HG03039 (cell line): ENCODE measurements at regions not wholly inside any gene's neighbourhood (a gene's known extent, or its start where the extent isn't known, plus 50 kb on each side); places are given as distances from the start of the nearest gene placed in this dataset.

Experiments used
- ATAC-seq: cut with Tn5 transposase; IDR thresholded peaks from one replicate; pipeline ENCODE4 v1.9.1; 2021; ENCODE audit warnings: mild to moderate bottlenecking, moderate library complexity; ENCODE audit not compliant: unreplicated experiment

- ATAC-seq, result no peak
Measured at GRCh38 chr6:23096876-23097275, 527.5 kb downstream of the HDGFL1 start.

GRCh38 chr6:23097566-23097965 lies 528.2 kb downstream of the HDGFL1 start:
- ATAC-seq, result no peak

GRCh38 chr6:23106951-23107350 lies 537.6 kb downstream of the HDGFL1 start:
- ATAC-seq, result no peak

- no peak for ATAC-seq
Measured at GRCh38 chr6:23111984-23112383, 542.6 kb downstream of the HDGFL1 start.

GRCh38 chr6:23114812-23115504 lies 545.6 kb downstream of the HDGFL1 start:
- no peak for ATAC-seq

- ATAC-seq, result no peak
Measured at GRCh38 chr6:23137611-23138010, 568.2 kb downstream of the HDGFL1 start.

- no peak for ATAC-seq
Measured at GRCh38 chr6:23140871-23141270, 571.5 kb downstream of the HDGFL1 start.

GRCh38 chr6:23145781-23146180 lies 576.4 kb downstream of the HDGFL1 start:
- ATAC-seq, result no peak

GRCh38 chr6:23154159-23154558 lies 584.8 kb downstream of the HDGFL1 start:
- ATAC-seq, result no peak

GRCh38 chr6:23170049-23170448 lies 600.7 kb downstream of the HDGFL1 start:
- ATAC-seq, result no peak

GRCh38 chr6:23173234-23173633 lies 603.9 kb downstream of the HDGFL1 start:
- no peak for ATAC-seq

- ATAC-seq, result no peak
Measured at GRCh38 chr6:23174781-23175361, 605.5 kb downstream of the HDGFL1 start.

GRCh38 chr6:23175391-23175790 lies 606.0 kb downstream of the HDGFL1 start:
- no peak for ATAC-seq

GRCh38 chr6:23176471-23176870 lies 607.1 kb downstream of the HDGFL1 start:
- ATAC-seq, result no peak

- no peak for ATAC-seq
Measured at GRCh38 chr6:23176883-23177282, 607.5 kb downstream of the HDGFL1 start.

GRCh38 chr6:23177806-23178205 lies 608.4 kb downstream of the HDGFL1 start:
- ATAC-seq, result no peak

GRCh38 chr6:23179994-23180393 lies 610.6 kb downstream of the HDGFL1 start:
- ATAC-seq, result no peak

GRCh38 chr6:23180504-23181293 lies 611.3 kb downstream of the HDGFL1 start:
- ATAC-seq, result no peak

GRCh38 chr6:23181356-23182110 lies 612.2 kb downstream of the HDGFL1 start:
- ATAC-seq, result no peak

- no peak for ATAC-seq
Measured at GRCh38 chr6:23183846-23184245, 614.5 kb downstream of the HDGFL1 start.

- ATAC-seq, result no peak
Measured at GRCh38 chr6:23184351-23184750, 615.0 kb downstream of the HDGFL1 start.
